OCI-LY3 (cell line): ENCODE measurements at regions not wholly inside any gene's neighbourhood (a gene's known extent, or its start where the extent isn't known, plus 50 kb on each side); places are given as distances from the start of the nearest gene placed in this dataset.

ENCODE experiments used
- H2AFZ ChIP-seq: fragments of 200-600, 300-600 bp; shearing (Covaris generic); 2 replicates; pipeline ENCODE4 v1.6.0; 2014; ENCODE audit warnings: antibody characterized with exemption, low read depth, low read length
- H3K27ac ChIP-seq: fragments of 200-600, 300-600 bp; sonication (generic); 2 replicates; pipeline ENCODE4 v1.5.1; 2014; ENCODE audit warnings: mild to moderate bottlenecking, low read length, moderate library complexity, mixed read lengths
- H3K27me3 ChIP-seq: fragments of 200-600, 300-600 bp; sonication (generic); 2 replicates; pipeline ENCODE4 v1.6.1; 2014; ENCODE audit warnings: low read depth, low read length, mixed read lengths
- H3K36me3 ChIP-seq: fragments of 200-600, 300-600 bp; sonication (generic); replicated peaks from 2 replicates; pipeline ENCODE3; 2014; ENCODE audit warnings: low read depth, low read length, mixed read lengths
- H3K4me1 ChIP-seq: fragments of 300-600, 200-600 bp; sonication (generic); 2 replicates; pipeline ENCODE4 v1.6.1; 2014; ENCODE audit warnings: low read length, mixed read lengths
- H3K4me2 ChIP-seq: fragments of 200-600, 300-600 bp; sonication (generic); 2 replicates; pipeline ENCODE4 v1.6.1; 2014; ENCODE audit warnings: low read length, mixed read lengths
- H3K4me3 ChIP-seq: fragments of 300-600, 200-600 bp; sonication (generic); 2 replicates; pipeline ENCODE4 v1.5.1; 2014; ENCODE audit warnings: antibody characterized with exemption, mild to moderate bottlenecking, low read length, moderate library complexity
- H3K79me2 ChIP-seq: fragments of 300-600, 200-600 bp; shearing (Covaris generic); 2 replicates; pipeline ENCODE4 v1.6.1; 2014; ENCODE audit warnings: mild to moderate bottlenecking, low read length, mixed read lengths
- H3K9ac ChIP-seq: fragments of 300-600, 200-600 bp; shearing (Covaris generic); 2 replicates; pipeline ENCODE4 v1.6.0; 2014; ENCODE audit warnings: mild to moderate bottlenecking, low read length, moderate library complexity
- H3K9me3 ChIP-seq: fragments of 200-600, 300-600 bp; shearing (Covaris generic); 2 replicates; pipeline ENCODE4 v1.6.1; 2014; ENCODE audit warnings: low read length, mixed read lengths; ENCODE audit not compliant: insufficient read depth
- H4K20me1 ChIP-seq: fragments of 200-600, 300-600 bp; sonication (generic); 2 replicates; pipeline ENCODE4 v1.6.1; 2016; ENCODE audit warnings: low read length, mixed read lengths; ENCODE audit not compliant: insufficient read depth
- EZH2phosphoT487 ChIP-seq: fragments of 200-600 bp; shearing (Covaris generic); IDR thresholded peaks from 2 replicates; pipeline ENCODE4 v1.6.1; 2018; ENCODE audit warnings: antibody characterized with exemption, mixed run types, low read depth
- TF ChIP-seq, protein P1 (sequence below): fragments of 200-600, 300-600 bp; sonication (generic); IDR thresholded peaks from 2 replicates; pipeline ENCODE4 v1.5.1; 2014; ENCODE audit warnings: antibody characterized with exemption, low read length, low read depth

DNA sequence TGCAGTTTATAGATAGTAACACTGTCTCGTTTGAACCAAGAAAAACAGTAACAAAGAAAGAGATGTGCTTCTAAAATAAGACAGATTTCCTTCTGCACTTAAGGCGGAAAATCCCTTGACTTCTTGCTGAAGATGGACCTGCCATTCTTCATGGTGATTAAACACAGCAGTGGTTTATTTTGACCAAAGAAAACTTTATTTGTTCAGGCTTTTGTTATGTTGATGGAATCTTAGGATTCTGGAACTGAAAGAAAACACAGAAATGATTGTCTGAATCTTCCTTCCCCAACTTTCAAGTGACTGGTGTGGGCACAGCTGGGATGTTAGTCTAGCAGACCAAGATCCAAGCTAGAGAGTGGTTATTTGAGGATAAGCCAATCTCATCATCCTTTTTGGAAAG is 72.2 kb downstream of the DACT1 start:
- Histone ChIP-seq H3K79me2 (no peaks in the 10 kb centered on the region), H3K27ac (no peak overlapping the region), H3K4me3 (no peak overlapping the region), H2AFZ (no peak overlapping the region), H3K9me3 (no peaks in the 10 kb centered on the region), H3K27me3 (no peaks in the 10 kb centered on the region), H3K9ac (no peak overlapping the region), H3K4me2 (no peak overlapping the region), H4K20me1 (no peaks in the 10 kb centered on the region), H3K4me1 (no peaks in the 10 kb centered on the region), H3K36me3 (no peaks in the 10 kb centered on the region)
- TF ChIP-seq, protein P1, sequence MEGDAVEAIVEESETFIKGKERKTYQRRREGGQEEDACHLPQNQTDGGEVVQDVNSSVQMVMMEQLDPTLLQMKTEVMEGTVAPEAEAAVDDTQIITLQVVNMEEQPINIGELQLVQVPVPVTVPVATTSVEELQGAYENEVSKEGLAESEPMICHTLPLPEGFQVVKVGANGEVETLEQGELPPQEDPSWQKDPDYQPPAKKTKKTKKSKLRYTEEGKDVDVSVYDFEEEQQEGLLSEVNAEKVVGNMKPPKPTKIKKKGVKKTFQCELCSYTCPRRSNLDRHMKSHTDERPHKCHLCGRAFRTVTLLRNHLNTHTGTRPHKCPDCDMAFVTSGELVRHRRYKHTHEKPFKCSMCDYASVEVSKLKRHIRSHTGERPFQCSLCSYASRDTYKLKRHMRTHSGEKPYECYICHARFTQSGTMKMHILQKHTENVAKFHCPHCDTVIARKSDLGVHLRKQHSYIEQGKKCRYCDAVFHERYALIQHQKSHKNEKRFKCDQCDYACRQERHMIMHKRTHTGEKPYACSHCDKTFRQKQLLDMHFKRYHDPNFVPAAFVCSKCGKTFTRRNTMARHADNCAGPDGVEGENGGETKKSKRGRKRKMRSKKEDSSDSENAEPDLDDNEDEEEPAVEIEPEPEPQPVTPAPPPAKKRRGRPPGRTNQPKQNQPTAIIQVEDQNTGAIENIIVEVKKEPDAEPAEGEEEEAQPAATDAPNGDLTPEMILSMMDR = no peak
- no peak for TF ChIP-seq EZH2phosphoT487

DNA sequence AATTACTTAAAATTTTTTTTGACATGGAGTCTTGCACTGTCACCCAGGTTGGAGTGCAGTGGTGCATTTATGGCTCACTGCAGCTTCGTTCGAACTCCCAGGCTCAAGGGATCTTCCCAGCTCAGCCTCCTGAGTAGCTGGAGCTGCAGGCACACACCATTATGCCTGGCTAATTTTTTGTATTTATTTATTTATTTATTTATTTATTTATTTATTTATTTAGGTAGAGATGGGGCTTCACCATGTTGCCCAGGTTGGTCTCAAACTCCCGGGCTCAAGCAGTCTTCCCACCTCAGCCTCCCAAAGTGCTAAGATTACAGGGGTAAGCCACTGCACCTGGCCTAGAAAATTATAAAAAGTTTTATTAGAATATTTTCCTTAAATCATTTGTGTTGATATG is 73.6 kb downstream of the DACT1 start:
- no peaks in the 10 kb centered on the region for H3K79me2 ChIP-seq
- H3K36me3 ChIP-seq = no peaks in the 10 kb centered on the region
- no peaks in the 10 kb centered on the region for H3K4me1 ChIP-seq
- no peaks in the 10 kb centered on the region for H3K27me3 ChIP-seq
- no peak overlapping the region for H2AFZ ChIP-seq
- TF ChIP-seq EZH2phosphoT487 = no peak
- TF ChIP-seq, protein P1 = no peak
- H3K4me3 ChIP-seq = no peak overlapping the region
- no peak overlapping the region for H3K9ac ChIP-seq
- H3K9me3 ChIP-seq = no peaks in the 10 kb centered on the region
- H3K27ac ChIP-seq = no peak overlapping the region
- H4K20me1 ChIP-seq = no peaks in the 10 kb centered on the region
- no peak overlapping the region for H3K4me2 ChIP-seq

DNA sequence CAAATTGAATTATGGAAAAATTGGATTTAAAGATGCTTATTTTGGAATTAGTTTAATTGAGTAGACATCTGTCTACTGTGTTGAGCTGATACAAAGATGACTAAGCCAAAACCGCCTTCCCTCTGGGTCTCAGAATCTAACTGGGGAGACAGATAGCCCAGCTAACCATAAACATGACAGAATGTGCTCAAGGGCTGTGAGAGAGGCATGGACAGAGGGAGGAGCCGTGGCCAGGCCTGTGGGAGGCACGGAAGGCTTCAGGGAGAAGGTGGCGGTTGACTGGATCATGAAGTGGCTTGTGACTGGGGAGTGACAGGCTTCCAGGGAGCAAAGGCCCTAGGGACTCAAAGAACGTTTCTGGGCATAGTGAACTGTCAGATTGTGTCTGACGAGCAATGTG is 74.6 kb downstream of the DACT1 start:
- Histone ChIP-seq H2AFZ (no peak overlapping the region), H3K36me3 (no peaks in the 10 kb centered on the region), H3K27me3 (no peaks in the 10 kb centered on the region), H3K4me1 (no peaks in the 10 kb centered on the region), H3K27ac (no peak overlapping the region), H3K9me3 (no peaks in the 10 kb centered on the region), H3K4me3 (no peak overlapping the region), H4K20me1 (no peaks in the 10 kb centered on the region), H3K4me2 (no peak overlapping the region), H3K9ac (no peak overlapping the region), H3K79me2 (no peaks in the 10 kb centered on the region)
- no peak for TF ChIP-seq EZH2phosphoT487
- TF ChIP-seq, protein P1 = no peak

DNA sequence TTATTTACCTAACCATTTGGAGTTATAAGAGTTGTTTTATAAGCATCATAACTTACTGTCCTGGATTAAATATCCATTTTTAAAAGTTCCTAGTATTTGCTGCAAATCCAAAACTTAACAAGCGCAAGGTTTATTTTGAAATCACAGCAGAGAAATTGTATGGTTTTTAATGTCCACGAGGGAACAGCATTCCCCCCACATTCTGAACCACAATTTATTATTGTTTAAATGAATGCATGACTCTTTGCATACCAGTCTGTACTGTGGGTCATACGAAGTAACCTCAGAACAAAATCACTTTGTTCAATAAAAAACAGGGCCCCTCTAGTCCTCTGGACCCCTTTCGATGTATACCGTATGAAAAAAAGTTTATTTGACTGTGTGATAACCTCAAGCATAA is 75.9 kb downstream of the DACT1 start:
- H3K4me3 ChIP-seq = no peak overlapping the region
- no peak for TF ChIP-seq EZH2phosphoT487
- TF ChIP-seq, protein P1 = no peak
- H3K36me3 ChIP-seq = no peaks in the 10 kb centered on the region
- no peak overlapping the region for H3K4me2 ChIP-seq
- no peak overlapping the region for H3K27ac ChIP-seq
- H2AFZ ChIP-seq = no peak overlapping the region
- H4K20me1 ChIP-seq = no peaks in the 10 kb centered on the region
- no peak overlapping the region for H3K9ac ChIP-seq
- no peaks in the 10 kb centered on the region for H3K27me3 ChIP-seq
- H3K4me1 ChIP-seq = peaks cover 2% of the 10 kb centered on the region
- no peaks in the 10 kb centered on the region for H3K79me2 ChIP-seq
- no peaks in the 10 kb centered on the region for H3K9me3 ChIP-seq
